ENCODE measurements at regions not wholly inside any gene's neighbourhood (a gene's known extent, or its start where the extent isn't known, plus 50 kb on each side); places are given as distances from the start of the nearest gene placed in this dataset.
A peak's percentile ranks its signal among the peaks of the same experiment; 100 is the strongest.

DNA sequence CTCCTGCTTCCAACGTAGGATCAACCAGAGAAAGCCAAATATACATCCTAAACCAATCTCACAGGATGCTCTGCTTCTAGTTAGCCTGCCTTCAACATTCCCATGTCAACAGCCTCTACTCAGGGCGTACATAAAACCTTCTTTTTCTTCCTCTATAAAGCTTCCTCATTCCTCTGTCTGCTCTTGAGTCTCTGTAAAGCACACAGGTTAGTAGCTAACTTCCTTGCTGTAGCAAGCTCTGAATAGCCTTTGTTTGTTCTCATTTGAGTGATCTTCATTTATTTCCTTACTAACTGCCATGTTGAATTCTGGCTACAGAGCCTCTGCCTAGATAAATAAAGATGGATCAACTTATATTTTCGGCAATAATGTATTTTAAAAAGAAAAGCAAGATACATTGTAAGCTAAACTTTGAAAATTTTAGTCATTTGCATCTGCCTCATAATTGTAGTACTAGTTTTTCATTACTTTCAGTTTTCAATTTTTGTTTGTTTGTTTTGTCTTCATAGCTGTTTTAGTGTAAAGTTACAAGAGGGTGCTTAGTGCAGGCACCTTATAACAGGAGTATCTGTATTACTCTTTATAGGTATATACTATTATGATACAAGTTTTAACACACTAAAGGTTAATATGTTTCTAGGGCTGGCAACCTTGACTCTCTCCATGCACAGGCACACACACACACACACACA is 498.2 kb downstream of the PYDC2 start:
- no peak overlapping the region for H3K9ac ChIP-seq (ENCODE audit: low read depth, low read length, poor library complexity)
- H3K4me3 ChIP-seq (ENCODE audit: low read length in 2 of 2), result no peak overlapping the region
- H4K8ac ChIP-seq (ENCODE audit: low read depth, low read length), result no peak overlapping the region
- H2AK5ac ChIP-seq (ENCODE audit: low read depth, low read length), result no peak overlapping the region
- no peaks in the 10 kb centered on the region for H3K36me3 ChIP-seq (replicated peaks in 1 of 2; ENCODE audit: control insufficient read depth in 2 of 2, insufficient read depth in 2 of 2, low read length in 2 of 2)
- H3K9me3 ChIP-seq (replicated peaks in 1 of 2; ENCODE audit: control insufficient read depth in 2 of 2, insufficient read depth in 1 of 2, low read depth in 1 of 2, low read length in 2 of 2), result no peaks in the 10 kb centered on the region
- no peak overlapping the region for H4K91ac ChIP-seq (ENCODE audit: low read depth, low read length, poor library complexity)
- no peak overlapping the region for H3K27ac ChIP-seq (replicated peaks; ENCODE audit: low read length)
- no peak overlapping the region for H3K23ac ChIP-seq (ENCODE audit: low read depth, low read length, poor library complexity)
- no peaks in the 10 kb centered on the region for H3K27me3 ChIP-seq (ENCODE audit: control insufficient read depth in 3 of 3, insufficient read depth in 3 of 3, low read depth in 1 of 3, low read length in 3 of 3)
- DNase-seq (ENCODE audit: low spot score), result no peak
- H2BK5ac ChIP-seq (ENCODE audit: low read length), result no peak overlapping the region
- H2BK12ac ChIP-seq (ENCODE audit: low read length), result no peak overlapping the region
- no peak overlapping the region for H2BK15ac ChIP-seq (ENCODE audit: low read length)
- peak overlapping the region; percentile 81 for H2AFZ ChIP-seq (ENCODE audit: low read length)
- no peak overlapping the region for H3K14ac ChIP-seq (ENCODE audit: low read length)
- H3K4me1 ChIP-seq (ENCODE audit: control insufficient read depth in 2 of 2, insufficient read depth in 1 of 2, low read depth in 1 of 2, low read length in 2 of 2), result peaks cover 7 to 13% of the 10 kb centered on the region in 2 donors
- H3K4ac ChIP-seq (ENCODE audit: low read length), result no peak overlapping the region
- H3K18ac ChIP-seq (ENCODE audit: low read length), result no peak overlapping the region
- WGBS, 2 donors (ENCODE audit: extremely low coverage in 2 of 2, insufficient read length in 2 of 2, insufficient replicate concordance in 1 of 2), result no CpG with 5 or more reads among the region's 3 CpGs
- H3K4me2 ChIP-seq (ENCODE audit: insufficient read depth, low read length, poor library complexity, severe bottlenecking), result no peak overlapping the region
- no peaks in the 10 kb centered on the region for H3K79me1 ChIP-seq (ENCODE audit: low read depth, low read length)
- no peak overlapping the region for H2BK120ac ChIP-seq (ENCODE audit: low read depth, low read length)

DNA sequence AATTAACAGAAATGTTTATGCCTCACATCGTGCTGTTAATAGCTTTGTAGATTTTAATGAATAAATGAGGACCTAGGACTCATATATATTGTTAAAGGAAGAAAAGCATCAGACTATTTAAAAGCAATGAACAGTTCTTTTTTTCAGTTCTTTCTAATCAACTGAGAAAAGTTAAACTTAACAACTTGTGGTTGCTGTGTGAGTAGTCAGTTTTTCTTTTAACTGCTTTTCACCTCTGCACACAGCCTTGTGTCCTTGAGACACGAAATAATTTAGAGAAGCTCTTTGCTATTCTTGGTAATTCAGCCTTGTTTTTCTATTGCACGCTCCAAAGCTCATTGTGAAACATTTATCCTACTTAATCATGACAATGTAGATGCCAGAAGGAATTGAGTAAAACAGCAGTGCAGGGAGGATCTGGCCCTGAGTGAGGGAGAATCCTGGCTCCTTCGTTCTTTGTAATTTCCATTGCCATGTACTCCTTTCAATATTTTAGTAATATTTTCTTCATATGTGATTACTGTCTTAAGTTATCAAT is 499.0 kb downstream of the PYDC2 start:
- WGBS, 2 donors (ENCODE audit: extremely low coverage in 2 of 2, insufficient read length in 2 of 2, insufficient replicate concordance in 1 of 2), result no CpG with 5 or more reads among the region's 4 CpGs
- no peak overlapping the region for H3K27ac ChIP-seq (replicated peaks; ENCODE audit: low read length)

DNA sequence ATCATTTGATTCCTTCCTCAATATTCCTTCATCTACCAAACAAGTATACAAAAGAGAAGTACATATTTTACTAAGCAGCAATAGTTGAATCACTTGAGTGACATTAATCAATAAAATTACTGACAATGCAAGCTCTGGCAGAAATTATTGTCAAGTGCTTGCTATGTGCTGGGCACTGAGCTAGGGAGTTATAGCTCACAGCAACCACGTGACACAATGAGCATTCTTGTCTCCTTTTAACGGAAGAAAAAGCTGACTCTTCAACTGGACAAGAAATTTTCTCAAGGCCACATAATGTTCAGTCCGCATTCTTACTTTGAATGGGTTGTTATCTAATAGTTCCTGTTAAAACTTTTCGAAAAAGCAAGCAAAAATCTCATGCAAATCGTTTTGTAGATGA is 500.1 kb downstream of the PYDC2 start:
- Histone ChIP-seq H2BK5ac (ENCODE audit: low read length) (no peak overlapping the region), H4K91ac (ENCODE audit: low read depth, low read length, poor library complexity) (no peak overlapping the region), H2AK5ac (ENCODE audit: low read depth, low read length) (no peak overlapping the region), H3K4ac (ENCODE audit: low read length) (no peak overlapping the region), H2BK12ac (ENCODE audit: low read length) (no peak overlapping the region), H3K27ac (replicated peaks; ENCODE audit: low read length) (no peak overlapping the region), H3K4me1 (ENCODE audit: control insufficient read depth in 2 of 2, insufficient read depth in 1 of 2, low read depth in 1 of 2, low read length in 2 of 2) (peaks cover 7 to 13% of the 10 kb centered on the region in 2 donors), H2BK120ac (ENCODE audit: low read depth, low read length) (no peak overlapping the region), H3K14ac (ENCODE audit: low read length) (no peak overlapping the region), H3K27me3 (ENCODE audit: control insufficient read depth in 3 of 3, insufficient read depth in 3 of 3, low read depth in 1 of 3, low read length in 3 of 3) (no peaks in the 10 kb centered on the region), H3K36me3 (replicated peaks in 1 of 2; ENCODE audit: control insufficient read depth in 2 of 2, insufficient read depth in 2 of 2, low read length in 2 of 2) (no peaks in the 10 kb centered on the region), H4K8ac (ENCODE audit: low read depth, low read length) (no peak overlapping the region), H3K23ac (ENCODE audit: low read depth, low read length, poor library complexity) (no peak overlapping the region), H3K9ac (ENCODE audit: low read depth, low read length, poor library complexity) (no peak overlapping the region), H3K79me1 (ENCODE audit: low read depth, low read length) (no peaks in the 10 kb centered on the region), H3K18ac (ENCODE audit: low read length) (no peak overlapping the region), H3K4me2 (ENCODE audit: insufficient read depth, low read length, poor library complexity, severe bottlenecking) (no peak overlapping the region), H3K9me3 (replicated peaks in 1 of 2; ENCODE audit: control insufficient read depth in 2 of 2, insufficient read depth in 1 of 2, low read depth in 1 of 2, low read length in 2 of 2) (no peaks in the 10 kb centered on the region), H2BK15ac (ENCODE audit: low read length) (no peak overlapping the region), H2AFZ (ENCODE audit: low read length) (peak overlapping the region; percentile 30), H3K4me3 (ENCODE audit: low read length in 2 of 2) (no peak overlapping the region)
- no peak for DNase-seq (ENCODE audit: low spot score)
- no CpG with 5 or more reads among the region's 5 CpGs for WGBS, 2 donors (ENCODE audit: extremely low coverage in 2 of 2, insufficient read length in 2 of 2, insufficient replicate concordance in 1 of 2)

More for the DNA sequence above, 499.0 kb downstream of the PYDC2 start:
- no peak overlapping the region for H3K23ac ChIP-seq (ENCODE audit: low read depth, low read length, poor library complexity)
- DNase-seq (ENCODE audit: low spot score), result no peak
- H3K4me1 ChIP-seq (ENCODE audit: control insufficient read depth in 2 of 2, insufficient read depth in 1 of 2, low read depth in 1 of 2, low read length in 2 of 2), result peaks cover 7 to 13% of the 10 kb centered on the region in 2 donors
- no peak overlapping the region for H2BK120ac ChIP-seq (ENCODE audit: low read depth, low read length)
- H2BK5ac ChIP-seq (ENCODE audit: low read length), result no peak overlapping the region
- H4K8ac ChIP-seq (ENCODE audit: low read depth, low read length), result no peak overlapping the region
- no peak overlapping the region for H3K4ac ChIP-seq (ENCODE audit: low read length)
- H3K4me2 ChIP-seq (ENCODE audit: insufficient read depth, low read length, poor library complexity, severe bottlenecking), result no peak overlapping the region
- no peak overlapping the region for H3K14ac ChIP-seq (ENCODE audit: low read length)
- H2BK15ac ChIP-seq (ENCODE audit: low read length), result no peak overlapping the region
- H3K9ac ChIP-seq (ENCODE audit: low read depth, low read length, poor library complexity), result no peak overlapping the region
- no peaks in the 10 kb centered on the region for H3K36me3 ChIP-seq (replicated peaks in 1 of 2; ENCODE audit: control insufficient read depth in 2 of 2, insufficient read depth in 2 of 2, low read length in 2 of 2)
- no peak overlapping the region for H2AK5ac ChIP-seq (ENCODE audit: low read depth, low read length)
- H3K9me3 ChIP-seq (replicated peaks in 1 of 2; ENCODE audit: control insufficient read depth in 2 of 2, insufficient read depth in 1 of 2, low read depth in 1 of 2, low read length in 2 of 2), result no peaks in the 10 kb centered on the region
- peak overlapping the region; percentile 57 for H2AFZ ChIP-seq (ENCODE audit: low read length)
- no peak overlapping the region for H3K4me3 ChIP-seq (ENCODE audit: low read length in 2 of 2)
- H4K91ac ChIP-seq (ENCODE audit: low read depth, low read length, poor library complexity), result no peak overlapping the region
- no peak overlapping the region for H3K18ac ChIP-seq (ENCODE audit: low read length)
- no peak overlapping the region for H2BK12ac ChIP-seq (ENCODE audit: low read length)
- no peaks in the 10 kb centered on the region for H3K79me1 ChIP-seq (ENCODE audit: low read depth, low read length)
- H3K27me3 ChIP-seq (ENCODE audit: control insufficient read depth in 3 of 3, insufficient read depth in 3 of 3, low read depth in 1 of 3, low read length in 3 of 3), result no peaks in the 10 kb centered on the region

DNA sequence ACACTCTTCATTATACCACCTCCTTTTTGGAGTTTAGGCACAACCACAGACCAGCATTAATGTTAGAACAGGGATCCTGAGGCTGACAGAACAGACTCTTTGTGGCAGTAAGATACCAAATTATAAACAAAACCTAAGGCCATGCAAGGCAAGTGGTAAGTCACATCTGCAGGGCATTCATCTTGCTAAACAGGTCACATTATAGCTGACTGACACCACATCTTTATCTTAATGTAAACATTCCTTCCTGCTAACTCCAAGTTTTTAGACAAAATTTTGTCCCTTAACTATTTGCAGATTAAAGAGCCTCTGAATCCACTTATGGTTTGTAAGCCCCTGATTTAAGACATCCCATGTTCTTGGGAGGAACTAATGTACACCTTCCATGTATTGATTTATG is 500.6 kb downstream of the PYDC2 start:
- Histone ChIP-seq H2BK12ac (ENCODE audit: low read length) (no peak overlapping the region), H2AK5ac (ENCODE audit: low read depth, low read length) (no peak overlapping the region), H2BK5ac (ENCODE audit: low read length) (no peak overlapping the region), H3K4ac (ENCODE audit: low read length) (no peak overlapping the region), H4K91ac (ENCODE audit: low read depth, low read length, poor library complexity) (no peak overlapping the region), H3K18ac (ENCODE audit: low read length) (no peak overlapping the region), H4K8ac (ENCODE audit: low read depth, low read length) (no peak overlapping the region), H3K36me3 (replicated peaks in 1 of 2; ENCODE audit: control insufficient read depth in 2 of 2, insufficient read depth in 2 of 2, low read length in 2 of 2) (no peaks in the 10 kb centered on the region), H3K79me1 (ENCODE audit: low read depth, low read length) (no peaks in the 10 kb centered on the region), H3K27ac (replicated peaks; ENCODE audit: low read length) (no peak overlapping the region), H3K9ac (ENCODE audit: low read depth, low read length, poor library complexity) (no peak overlapping the region), H3K27me3 (ENCODE audit: control insufficient read depth in 3 of 3, insufficient read depth in 3 of 3, low read depth in 1 of 3, low read length in 3 of 3) (no peaks in the 10 kb centered on the region), H2BK15ac (ENCODE audit: low read length) (no peak overlapping the region), H3K4me1 (ENCODE audit: control insufficient read depth in 2 of 2, insufficient read depth in 1 of 2, low read depth in 1 of 2, low read length in 2 of 2) (peaks cover 7 to 13% of the 10 kb centered on the region in 2 donors), H3K23ac (ENCODE audit: low read depth, low read length, poor library complexity) (no peak overlapping the region), H2AFZ (ENCODE audit: low read length) (peak overlapping the region; percentile 30), H2BK120ac (ENCODE audit: low read depth, low read length) (no peak overlapping the region), H3K4me2 (ENCODE audit: insufficient read depth, low read length, poor library complexity, severe bottlenecking) (no peak overlapping the region), H3K14ac (ENCODE audit: low read length) (no peak overlapping the region), H3K4me3 (ENCODE audit: low read length in 2 of 2) (no peak overlapping the region), H3K9me3 (replicated peaks in 1 of 2; ENCODE audit: control insufficient read depth in 2 of 2, insufficient read depth in 1 of 2, low read depth in 1 of 2, low read length in 2 of 2) (no peaks in the 10 kb centered on the region)
- DNase-seq (ENCODE audit: low spot score), result no peak

Data from neuronal stem cell (in vitro differentiated cells).